GM23338 (cell line): ENCODE measurements at regions not wholly inside any gene's neighbourhood (a gene's known extent, or its start where the extent isn't known, plus 50 kb on each side); places are given as distances from the start of the nearest gene placed in this dataset.

Experiments
- ATAC-seq: fragments of 200-7000 bp; cut with Tn5 transposase; 3 replicates; pipeline ENCODE4 v1.9.1; 2020
- DNase-seq: peaks from one replicate; pipeline ENCODE4 v3.0.0-alpha.2; 2015; ENCODE audit warnings: low spot score
- H2AFZ ChIP-seq: fragments of 200-600 bp; sonication (generic); 2 replicates; pipeline ENCODE4 v1.8.0; 2016; ENCODE audit warnings: antibody characterized with exemption, mild to moderate bottlenecking, moderate library complexity
- H3F3A ChIP-seq: fragments of 200-600 bp; sonication (generic); replicated peaks from 2 replicates; pipeline ENCODE4 v1.8.0; 2017; ENCODE audit warnings: antibody characterized with exemption, mixed run types, low read depth
- H3K27ac ChIP-seq: fragments of 200-600 bp; sonication (generic); 2 replicates; pipeline ENCODE4 v1.6.1; 2016; ENCODE audit warnings: low read depth
- H3K27me3 ChIP-seq: fragments of 200-600 bp; sonication (generic); 2 replicates; pipeline ENCODE4 v1.8.0; 2016; ENCODE audit warnings: mild to moderate bottlenecking, mixed run types, moderate library complexity; ENCODE audit not compliant: insufficient read depth
- H3K36me3 ChIP-seq: fragments of 200-600 bp; sonication (generic); 2 replicates; pipeline ENCODE4 v1.8.0; 2016; ENCODE audit warnings: mild to moderate bottlenecking; ENCODE audit not compliant: insufficient read depth
- H3K4me1 ChIP-seq: fragments of 200-600 bp; sonication (generic); 2 replicates; pipeline ENCODE4 v1.8.0; 2016; ENCODE audit warnings: mild to moderate bottlenecking, moderate library complexity; ENCODE audit not compliant: insufficient read depth
- H3K4me2 ChIP-seq: fragments of 200-600 bp; sonication (generic); 2 replicates; pipeline ENCODE4 v1.7.1; 2017; ENCODE audit warnings: mixed run types
- H3K4me3 ChIP-seq: fragments of 200-600 bp; sonication (generic); 2 replicates; pipeline ENCODE4 v1.6.1; 2016; ENCODE audit warnings: mixed run types
- H3K79me2 ChIP-seq: fragments of 200-600 bp; sonication (generic); replicated peaks from 2 replicates; pipeline ENCODE4 v1.8.0; 2017; ENCODE audit warnings: mild to moderate bottlenecking; ENCODE audit not compliant: insufficient read depth
- H3K9me2 ChIP-seq: fragments of 200-600 bp; sonication (generic); 2 replicates; pipeline ENCODE4 v1.8.0; 2017; ENCODE audit not compliant: insufficient read depth
- H4K20me1 ChIP-seq: fragments of 200-600 bp; sonication (generic); replicated peaks from 2 replicates; pipeline ENCODE4 v1.8.0; 2017; ENCODE audit warnings: mild to moderate bottlenecking; ENCODE audit not compliant: insufficient read depth
- H3K27ac Mint-ChIP-seq: 2 replicates; pipeline ENCODE4 v1.8.0; 2020; ENCODE audit warnings: inconsistent platforms, mild to moderate bottlenecking, moderate library complexity, mixed read lengths
- H3K27me3 Mint-ChIP-seq: 3 replicates; pipeline ENCODE4 v1.8.0; 2022; ENCODE audit warnings: low read depth, mild to moderate bottlenecking, moderate library complexity, mixed read lengths, inconsistent platforms; ENCODE audit not compliant: insufficient read depth, poor library complexity
- H3K36me3 Mint-ChIP-seq: 3 replicates; pipeline ENCODE4 v1.8.0; 2021; ENCODE audit warnings: low read depth, mild to moderate bottlenecking, inconsistent platforms, moderate library complexity, mixed read lengths
- H3K4me1 Mint-ChIP-seq: 3 replicates; pipeline ENCODE4 v1.8.0; 2020; ENCODE audit warnings: mild to moderate bottlenecking, inconsistent platforms, mixed read lengths
- H3K4me3 Mint-ChIP-seq: 3 replicates; pipeline ENCODE4 v1.8.0; 2021; ENCODE audit warnings: moderate library complexity, mild to moderate bottlenecking, inconsistent platforms, mixed read lengths
- H3K9me3 Mint-ChIP-seq: 3 replicates; pipeline ENCODE4 v1.8.0; 2020; ENCODE audit warnings: moderate library complexity, mild to moderate bottlenecking, inconsistent platforms, mixed read lengths
- CREB1 ChIP-seq: fragments of 250-450 bp; sonication (Bioruptor Pico); IDR thresholded peaks from 2 replicates; pipeline ENCODE4 v1.5.0; 2020; ENCODE audit warnings: low read depth, mild to moderate bottlenecking, moderate library complexity
- EZH2 ChIP-seq: fragments of 200-600 bp; sonication (generic); IDR thresholded peaks from one replicate; pipeline ENCODE4 v1.8.0; 2017; ENCODE audit warnings: antibody characterized with exemption, mild to moderate bottlenecking, low read depth; ENCODE audit not compliant: unreplicated experiment
- EZH2phosphoT487 ChIP-seq: fragments of 200-600 bp; sonication (generic); IDR thresholded peaks from one replicate; pipeline ENCODE4 v1.8.1; 2018; ENCODE audit warnings: antibody characterized with exemption; ENCODE audit not compliant: unreplicated experiment
- JUNB ChIP-seq: IDR thresholded peaks from one replicate; pipeline ENCODE4 v1.6.1; 2016; ENCODE audit warnings: antibody characterized with exemption; ENCODE audit not compliant: unreplicated experiment
- NANOG ChIP-seq: IDR thresholded peaks from 2 replicates; pipeline ENCODE4 v1.6.1; 2016; ENCODE audit warnings: antibody characterized with exemption, borderline replicate concordance
- POLR2AphosphoS5 ChIP-seq: IDR thresholded peaks from 2 replicates; pipeline ENCODE4 v1.6.1; 2016; ENCODE audit warnings: antibody characterized with exemption, low read depth
- STAT1 ChIP-seq: IDR thresholded peaks from one replicate; pipeline ENCODE4 v1.6.1; 2016; ENCODE audit warnings: antibody characterized with exemption; ENCODE audit not compliant: unreplicated experiment
- ZNF114 ChIP-seq: fragments of 250-450 bp; sonication (Bioruptor Pico); IDR thresholded peaks from 2 replicates; pipeline ENCODE4 v1.5.0; 2020; ENCODE audit warnings: mild to moderate bottlenecking, moderate library complexity
- ZNF331 ChIP-seq: fragments of 250-450 bp; sonication (Bioruptor Pico); IDR thresholded peaks from 2 replicates; pipeline ENCODE4 v1.5.0; 2020; ENCODE audit warnings: low read depth, mild to moderate bottlenecking, moderate library complexity
- TF ChIP-seq, protein P1 (sequence below), 2 experiments: fragments of 200-600 bp in 1 of 2; sonication (generic) in 1 of 2; conservative IDR thresholded peaks; 2 replicates each; pipeline versions ENCODE4 v1.5.1 to v1.6.1; 2016 to 2017; ENCODE audit warnings: antibody characterized with exemption in 2 of 2, low read depth in 2 of 2, mild to moderate bottlenecking in 2 of 2, moderate library complexity in 1 of 2
- TF ChIP-seq, protein P2 (sequence below): IDR thresholded peaks from 2 replicates; pipeline ENCODE4 v1.6.1; 2016; ENCODE audit warnings: antibody characterized with exemption
- TF ChIP-seq, protein P3 (sequence below): fragments of 250-450 bp; sonication (Bioruptor Pico); IDR thresholded peaks from 2 replicates; pipeline ENCODE4 v1.5.0; 2020; ENCODE audit warnings: mild to moderate bottlenecking, moderate library complexity

DNA sequence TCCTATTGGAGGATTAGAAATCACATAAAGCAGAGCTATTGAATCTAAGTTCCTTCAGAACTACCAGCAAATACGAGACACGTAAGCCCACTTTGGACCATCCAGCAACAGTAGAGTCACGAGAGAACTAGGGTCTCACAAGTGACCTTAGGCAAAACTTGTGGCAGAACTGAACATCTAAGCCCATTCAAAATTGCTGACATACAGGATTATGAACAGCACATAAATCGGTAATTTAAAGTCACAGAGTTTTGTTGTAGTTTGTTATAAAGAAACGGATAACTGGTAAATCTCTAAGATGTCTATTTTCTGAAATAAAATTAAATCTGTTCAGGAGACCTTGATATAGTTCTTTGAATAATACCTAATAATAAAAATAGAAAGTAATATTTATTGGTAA, 1366.0 kb downstream of the NCAM2 start:
- Histone ChIP-seq H3K4me2 (no peak overlapping the region), H3K4me3 (no peak overlapping the region), H3K4me1 (no peaks in the 10 kb centered on the region), H3K79me2 (no peaks in the 10 kb centered on the region), H2AFZ (no peak overlapping the region), H3K27ac (no peak overlapping the region), H3K27me3 (no peaks in the 10 kb centered on the region), H3K36me3 (no peaks in the 10 kb centered on the region), H3K9me2 (no peaks in the 10 kb centered on the region), H3F3A (no peaks in the 10 kb centered on the region), H4K20me1 (no peaks in the 10 kb centered on the region)
- DNase-seq = no peak
- no peak for TF ChIP-seq NANOG
- TF ChIP-seq JUNB = no peak
- TF ChIP-seq, protein P1, sequence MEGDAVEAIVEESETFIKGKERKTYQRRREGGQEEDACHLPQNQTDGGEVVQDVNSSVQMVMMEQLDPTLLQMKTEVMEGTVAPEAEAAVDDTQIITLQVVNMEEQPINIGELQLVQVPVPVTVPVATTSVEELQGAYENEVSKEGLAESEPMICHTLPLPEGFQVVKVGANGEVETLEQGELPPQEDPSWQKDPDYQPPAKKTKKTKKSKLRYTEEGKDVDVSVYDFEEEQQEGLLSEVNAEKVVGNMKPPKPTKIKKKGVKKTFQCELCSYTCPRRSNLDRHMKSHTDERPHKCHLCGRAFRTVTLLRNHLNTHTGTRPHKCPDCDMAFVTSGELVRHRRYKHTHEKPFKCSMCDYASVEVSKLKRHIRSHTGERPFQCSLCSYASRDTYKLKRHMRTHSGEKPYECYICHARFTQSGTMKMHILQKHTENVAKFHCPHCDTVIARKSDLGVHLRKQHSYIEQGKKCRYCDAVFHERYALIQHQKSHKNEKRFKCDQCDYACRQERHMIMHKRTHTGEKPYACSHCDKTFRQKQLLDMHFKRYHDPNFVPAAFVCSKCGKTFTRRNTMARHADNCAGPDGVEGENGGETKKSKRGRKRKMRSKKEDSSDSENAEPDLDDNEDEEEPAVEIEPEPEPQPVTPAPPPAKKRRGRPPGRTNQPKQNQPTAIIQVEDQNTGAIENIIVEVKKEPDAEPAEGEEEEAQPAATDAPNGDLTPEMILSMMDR (conservative IDR thresholded peaks at IDR 0.05; ENCODE audit: low read depth in 2 of 2) = no peak
- TF ChIP-seq EZH2 = no peak
- no peak for TF ChIP-seq EZH2phosphoT487
- TF ChIP-seq, protein P2, sequence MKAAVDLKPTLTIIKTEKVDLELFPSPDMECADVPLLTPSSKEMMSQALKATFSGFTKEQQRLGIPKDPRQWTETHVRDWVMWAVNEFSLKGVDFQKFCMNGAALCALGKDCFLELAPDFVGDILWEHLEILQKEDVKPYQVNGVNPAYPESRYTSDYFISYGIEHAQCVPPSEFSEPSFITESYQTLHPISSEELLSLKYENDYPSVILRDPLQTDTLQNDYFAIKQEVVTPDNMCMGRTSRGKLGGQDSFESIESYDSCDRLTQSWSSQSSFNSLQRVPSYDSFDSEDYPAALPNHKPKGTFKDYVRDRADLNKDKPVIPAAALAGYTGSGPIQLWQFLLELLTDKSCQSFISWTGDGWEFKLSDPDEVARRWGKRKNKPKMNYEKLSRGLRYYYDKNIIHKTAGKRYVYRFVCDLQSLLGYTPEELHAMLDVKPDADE = no peak
- no peak for TF ChIP-seq ZNF331 (CRISPR knock-in tag)
- TF ChIP-seq POLR2AphosphoS5 = no peak
- H3K27ac Mint-ChIP-seq = no peak overlapping the region
- H3K9me3 Mint-ChIP-seq = peaks cover 24% of the 10 kb centered on the region; the same call in 2 of the 3 replicates
- no peaks in the 10 kb centered on the region; the same call in 2 of the 3 replicates for H3K4me1 Mint-ChIP-seq
- H3K27me3 Mint-ChIP-seq = peaks cover 1% of the 10 kb centered on the region
- no peak for ATAC-seq
- no peak overlapping the region for H3K4me3 Mint-ChIP-seq
- peaks cover 17% of the 10 kb centered on the region; the same call in 2 of the 3 replicates for H3K36me3 Mint-ChIP-seq

DNA sequence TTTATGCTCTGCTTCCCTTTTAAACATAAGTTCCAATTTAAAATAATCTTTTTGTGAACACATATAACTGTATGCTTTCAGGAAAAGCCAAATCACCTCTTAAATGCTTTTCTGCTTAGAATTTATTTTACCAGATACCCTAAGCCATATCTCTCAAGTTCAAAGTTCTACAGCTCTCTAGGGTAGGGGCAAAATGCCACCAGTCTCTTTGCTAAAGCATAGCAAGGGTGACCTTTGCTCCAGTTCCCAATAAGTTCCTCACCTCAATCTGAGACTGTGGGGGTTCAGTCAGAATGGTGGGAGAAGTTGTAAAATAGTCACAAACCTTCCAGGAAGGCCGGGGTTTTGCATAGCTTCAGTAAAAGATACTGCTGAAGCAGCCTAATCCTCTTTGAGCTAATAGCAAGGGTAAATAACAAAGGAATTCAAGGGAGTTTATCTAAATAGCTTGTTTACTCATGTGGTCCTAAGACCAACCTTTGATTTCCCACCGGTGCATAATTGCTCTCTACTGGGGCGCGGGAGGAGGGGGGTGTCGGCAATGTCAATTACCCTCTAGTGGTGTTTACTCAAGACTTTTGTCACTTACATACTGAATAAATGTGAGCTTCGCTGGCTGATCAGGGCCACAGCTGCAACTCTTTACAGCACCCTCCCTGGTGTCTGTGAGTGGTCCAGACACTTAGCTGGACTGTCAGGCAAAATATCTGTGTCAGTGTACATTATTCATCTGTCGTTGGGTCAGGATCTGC, 1376.2 kb downstream of the NCAM2 start:
- TF ChIP-seq ZNF114 (CRISPR knock-in tag) (no peak), POLR2AphosphoS5 (no peak), EZH2phosphoT487 (no peak), STAT1 (no peak), NANOG (no peak), ZNF331 (CRISPR knock-in tag) (no peak), JUNB (no peak), CREB1 (CRISPR knock-in tag) (no peak)
- TF ChIP-seq, protein P3, sequence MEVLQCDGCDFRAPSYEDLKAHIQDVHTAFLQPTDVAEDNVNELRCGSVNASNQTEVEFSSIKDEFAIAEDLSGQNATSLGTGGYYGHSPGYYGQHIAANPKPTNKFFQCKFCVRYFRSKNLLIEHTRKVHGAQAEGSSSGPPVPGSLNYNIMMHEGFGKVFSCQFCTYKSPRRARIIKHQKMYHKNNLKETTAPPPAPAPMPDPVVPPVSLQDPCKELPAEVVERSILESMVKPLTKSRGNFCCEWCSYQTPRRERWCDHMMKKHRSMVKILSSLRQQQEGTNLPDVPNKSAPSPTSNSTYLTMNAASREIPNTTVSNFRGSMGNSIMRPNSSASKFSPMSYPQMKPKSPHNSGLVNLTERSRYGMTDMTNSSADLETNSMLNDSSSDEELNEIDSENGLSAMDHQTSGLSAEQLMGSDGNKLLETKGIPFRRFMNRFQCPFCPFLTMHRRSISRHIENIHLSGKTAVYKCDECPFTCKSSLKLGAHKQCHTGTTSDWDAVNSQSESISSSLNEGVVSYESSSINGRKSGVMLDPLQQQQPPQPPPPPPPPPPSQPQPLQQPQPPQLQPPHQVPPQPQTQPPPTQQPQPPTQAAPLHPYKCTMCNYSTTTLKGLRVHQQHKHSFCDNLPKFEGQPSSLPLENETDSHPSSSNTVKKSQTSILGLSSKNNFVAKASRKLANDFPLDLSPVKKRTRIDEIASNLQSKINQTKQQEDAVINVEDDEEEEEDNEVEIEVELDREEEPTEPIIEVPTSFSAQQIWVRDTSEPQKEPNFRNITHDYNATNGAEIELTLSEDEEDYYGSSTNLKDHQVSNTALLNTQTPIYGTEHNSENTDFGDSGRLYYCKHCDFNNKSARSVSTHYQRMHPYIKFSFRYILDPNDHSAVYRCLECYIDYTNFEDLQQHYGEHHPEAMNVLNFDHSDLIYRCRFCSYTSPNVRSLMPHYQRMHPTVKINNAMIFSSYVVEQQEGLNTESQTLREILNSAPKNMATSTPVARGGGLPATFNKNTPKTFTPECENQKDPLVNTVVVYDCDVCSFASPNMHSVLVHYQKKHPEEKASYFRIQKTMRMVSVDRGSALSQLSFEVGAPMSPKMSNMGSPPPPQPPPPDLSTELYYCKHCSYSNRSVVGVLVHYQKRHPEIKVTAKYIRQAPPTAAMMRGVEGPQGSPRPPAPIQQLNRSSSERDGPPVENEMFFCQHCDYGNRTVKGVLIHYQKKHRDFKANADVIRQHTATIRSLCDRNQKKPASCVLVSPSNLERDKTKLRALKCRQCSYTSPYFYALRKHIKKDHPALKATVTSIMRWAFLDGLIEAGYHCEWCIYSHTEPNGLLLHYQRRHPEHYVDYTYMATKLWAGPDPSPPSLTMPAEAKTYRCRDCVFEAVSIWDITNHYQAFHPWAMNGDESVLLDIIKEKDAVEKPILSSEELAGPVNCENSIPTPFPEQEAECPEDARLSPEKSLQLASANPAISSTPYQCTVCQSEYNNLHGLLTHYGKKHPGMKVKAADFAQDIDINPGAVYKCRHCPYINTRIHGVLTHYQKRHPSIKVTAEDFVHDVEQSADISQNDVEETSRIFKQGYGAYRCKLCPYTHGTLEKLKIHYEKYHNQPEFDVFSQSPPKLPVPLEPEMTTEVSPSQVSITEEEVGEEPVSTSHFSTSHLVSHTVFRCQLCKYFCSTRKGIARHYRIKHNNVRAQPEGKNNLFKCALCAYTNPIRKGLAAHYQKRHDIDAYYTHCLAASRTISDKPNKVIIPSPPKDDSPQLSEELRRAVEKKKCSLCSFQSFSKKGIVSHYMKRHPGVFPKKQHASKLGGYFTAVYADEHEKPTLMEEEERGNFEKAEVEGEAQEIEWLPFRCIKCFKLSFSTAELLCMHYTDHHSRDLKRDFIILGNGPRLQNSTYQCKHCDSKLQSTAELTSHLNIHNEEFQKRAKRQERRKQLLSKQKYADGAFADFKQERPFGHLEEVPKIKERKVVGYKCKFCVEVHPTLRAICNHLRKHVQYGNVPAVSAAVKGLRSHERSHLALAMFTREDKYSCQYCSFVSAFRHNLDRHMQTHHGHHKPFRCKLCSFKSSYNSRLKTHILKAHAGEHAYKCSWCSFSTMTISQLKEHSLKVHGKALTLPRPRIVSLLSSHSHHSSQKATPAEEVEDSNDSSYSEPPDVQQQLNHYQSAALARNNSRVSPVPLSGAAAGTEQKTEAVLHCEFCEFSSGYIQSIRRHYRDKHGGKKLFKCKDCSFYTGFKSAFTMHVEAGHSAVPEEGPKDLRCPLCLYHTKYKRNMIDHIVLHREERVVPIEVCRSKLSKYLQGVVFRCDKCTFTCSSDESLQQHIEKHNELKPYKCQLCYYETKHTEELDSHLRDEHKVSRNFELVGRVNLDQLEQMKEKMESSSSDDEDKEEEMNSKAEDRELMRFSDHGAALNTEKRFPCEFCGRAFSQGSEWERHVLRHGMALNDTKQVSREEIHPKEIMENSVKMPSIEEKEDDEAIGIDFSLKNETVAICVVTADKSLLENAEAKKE = no peak
- no peak overlapping the region for H3K27ac Mint-ChIP-seq
- H3K27ac ChIP-seq = no peak overlapping the region
- peaks cover 13% of the 10 kb centered on the region; the same call in 1 of the 2 replicates for H3K27me3 ChIP-seq
- H3K36me3 Mint-ChIP-seq = no peaks in the 10 kb centered on the region
- ATAC-seq = peak; percentile 86
- no peaks in the 10 kb centered on the region for H3K79me2 ChIP-seq
- H3K36me3 ChIP-seq = no peaks in the 10 kb centered on the region
- no peaks in the 10 kb centered on the region for H4K20me1 ChIP-seq
- no peak overlapping the region for H2AFZ ChIP-seq
- 0 out of 2 replicates have a peak, but pooled peaks cover 5% of the 10 kb centered on the region for H3K4me1 ChIP-seq
- H3K9me3 Mint-ChIP-seq = peaks cover 3% of the 10 kb centered on the region; the same call in 1 of the 3 replicates
- no peak overlapping the region for H3K4me3 ChIP-seq
- H3K4me3 Mint-ChIP-seq = no peak overlapping the region
- no peaks in the 10 kb centered on the region for H3K9me2 ChIP-seq
- no peak overlapping the region for H3K4me2 ChIP-seq
- DNase-seq = peak; percentile 40
- peaks cover 12% of the 10 kb centered on the region for H3K4me1 Mint-ChIP-seq
- peaks cover 7% of the 10 kb centered on the region for H3K27me3 Mint-ChIP-seq
- H3F3A ChIP-seq = no peaks in the 10 kb centered on the region
